ENCODE measurements at regions not wholly inside any gene's neighbourhood (a gene's known extent, or its start where the extent isn't known, plus 50 kb on each side); places are given as distances from the start of the nearest gene placed in this dataset.

DNA sequence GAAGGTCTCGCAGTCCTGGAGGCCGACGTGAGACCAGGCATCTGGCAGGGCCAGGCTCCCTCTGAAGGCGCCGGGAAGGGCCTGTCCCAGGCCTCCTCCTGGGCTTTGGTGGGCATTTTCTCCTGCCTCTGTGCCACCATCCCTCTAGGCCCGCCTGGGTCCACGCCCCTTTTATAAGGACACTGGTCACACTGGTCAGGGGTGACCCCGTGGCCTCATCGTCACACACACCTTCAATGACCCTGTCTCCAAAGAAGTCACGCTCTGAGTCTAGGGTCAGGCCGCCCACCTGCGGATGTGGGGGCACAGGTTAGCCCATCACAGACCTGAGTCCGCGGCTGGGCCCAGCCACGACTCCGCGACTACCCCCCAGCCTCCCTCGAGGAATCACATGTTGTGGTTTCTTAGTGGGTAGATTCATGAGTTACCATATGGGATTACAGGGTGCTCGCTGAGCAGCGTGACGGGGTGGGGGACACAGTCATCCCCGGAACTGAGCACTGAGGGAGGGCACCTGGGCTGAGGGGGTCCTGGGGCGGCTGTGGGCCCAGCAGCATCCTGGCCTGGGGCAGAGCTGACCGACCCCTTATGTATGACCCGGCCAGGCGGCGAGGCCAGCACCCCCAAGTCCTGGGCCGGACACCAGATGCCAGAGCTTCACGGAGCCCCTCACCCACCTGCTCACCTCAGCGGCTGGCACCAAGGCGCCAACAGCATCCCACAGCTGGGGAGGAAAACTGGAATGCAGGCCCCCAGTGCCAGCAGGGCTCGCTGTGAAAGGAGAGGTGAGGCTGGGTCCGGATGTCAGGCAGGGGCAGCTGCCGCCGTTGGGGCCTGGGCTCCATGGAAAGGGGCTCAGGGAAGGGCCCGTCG is 115.9 kb downstream of the DLL1 start:
- Histone ChIP-seq H3K27me3 (ENCODE audit: control insufficient read depth in 1 of 2, insufficient read depth in 2 of 2, low read length in 2 of 2) (peaks cover 0 to 2% of the 10 kb centered on the region in 2 donors), H3K9ac (ENCODE audit: low read length in 2 of 2) (no peak overlapping the region), H3K4me1 (ENCODE audit: control insufficient read depth, insufficient read depth, low read length) (no peaks in the 10 kb centered on the region), H3K36me3 (ENCODE audit: control insufficient read depth in 2 of 2, insufficient read depth in 2 of 2, low read length in 2 of 2) (no peaks in the 10 kb centered on the region), H3K9me3 (ENCODE audit: control insufficient read depth in 2 of 2, low read length in 2 of 2) (peaks cover 0 to 6% of the 10 kb centered on the region in 2 donors), H3K4me3 (ENCODE audit: low read length in 2 of 2) (no peak overlapping the region), H3K27ac (ENCODE audit: low read length) (no peak overlapping the region)

DNA sequence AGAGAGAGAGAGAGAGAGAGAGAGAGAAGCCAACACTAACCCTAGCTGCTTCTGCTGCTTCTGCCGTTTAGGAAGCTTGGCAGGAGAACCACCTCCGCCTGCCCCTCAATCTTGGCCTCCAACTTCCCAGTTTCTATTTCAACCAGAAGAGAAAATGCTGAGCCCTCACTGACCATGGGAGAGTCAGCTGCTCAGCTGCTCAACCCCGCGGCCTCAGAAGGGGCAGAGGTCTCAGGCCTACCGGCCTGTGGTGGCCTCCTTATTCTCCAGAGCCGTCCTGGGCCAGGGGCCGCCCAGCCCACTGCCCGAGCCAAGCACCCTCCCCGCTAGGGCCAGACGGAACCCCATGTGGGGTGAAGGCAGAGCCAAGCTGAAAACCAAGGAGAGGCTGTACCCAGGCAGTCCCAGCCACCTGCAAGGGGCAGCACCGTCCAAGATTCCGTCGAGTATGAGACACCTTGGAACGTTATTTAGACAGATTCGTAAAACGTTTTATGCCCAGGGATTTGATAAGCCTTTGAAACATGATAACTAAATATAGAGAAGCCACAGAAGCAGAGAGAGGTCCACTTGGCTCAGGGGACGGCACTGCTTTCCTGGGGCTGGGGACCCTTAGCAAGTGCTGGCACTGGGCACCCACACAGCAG is 116.6 kb downstream of the DLL1 start:
- no peaks in the 10 kb centered on the region for H3K36me3 ChIP-seq (ENCODE audit: control insufficient read depth in 2 of 2, insufficient read depth in 2 of 2, low read length in 2 of 2)
- peaks cover 0 to 6% of the 10 kb centered on the region in 2 donors for H3K9me3 ChIP-seq (ENCODE audit: control insufficient read depth in 2 of 2, low read length in 2 of 2)
- peaks cover 0 to 2% of the 10 kb centered on the region in 2 donors for H3K27me3 ChIP-seq (ENCODE audit: control insufficient read depth in 1 of 2, insufficient read depth in 2 of 2, low read length in 2 of 2)
- H3K27ac ChIP-seq (ENCODE audit: low read length) = no peak overlapping the region
- no peak overlapping the region for H3K9ac ChIP-seq (ENCODE audit: low read length in 2 of 2)
- no peak overlapping the region for H3K4me3 ChIP-seq (ENCODE audit: low read length in 2 of 2)
- no peaks in the 10 kb centered on the region for H3K4me1 ChIP-seq (ENCODE audit: control insufficient read depth, insufficient read depth, low read length)

DNA sequence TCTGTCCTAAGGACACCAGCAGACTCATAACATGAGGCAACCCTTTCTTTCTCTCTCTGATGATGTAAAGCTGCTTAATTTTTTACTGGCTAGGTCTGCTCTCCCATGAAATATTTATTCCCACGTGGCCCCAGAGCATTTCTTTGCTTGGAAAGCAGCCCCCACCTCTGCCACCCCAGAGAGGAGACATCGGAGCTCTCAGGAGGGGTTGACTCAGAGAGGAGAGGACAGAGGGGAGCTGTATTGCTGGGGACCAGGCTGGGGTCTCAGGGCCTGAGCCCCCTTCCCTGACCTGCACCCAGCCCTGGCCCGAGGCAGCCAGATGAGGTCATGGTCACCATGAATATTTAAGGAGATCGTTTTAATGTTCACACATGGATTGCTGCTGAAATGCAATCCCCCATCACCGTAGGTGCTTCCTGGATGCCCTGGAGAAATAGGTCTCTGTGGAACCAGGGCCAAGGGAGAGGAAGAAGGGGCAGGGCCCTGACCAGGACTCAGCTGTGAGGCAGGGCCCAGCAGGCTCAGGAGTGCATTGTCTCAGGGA is 117.5 kb downstream of the DLL1 start:
- H3K9me3 ChIP-seq (ENCODE audit: control insufficient read depth in 2 of 2, low read length in 2 of 2) = peaks cover under 1 to 6% of the 10 kb centered on the region in 2 donors
- H3K36me3 ChIP-seq (ENCODE audit: control insufficient read depth in 2 of 2, insufficient read depth in 2 of 2, low read length in 2 of 2) = no peaks in the 10 kb centered on the region
- H3K4me3 ChIP-seq (ENCODE audit: low read length in 2 of 2) = no peak overlapping the region
- H3K9ac ChIP-seq (ENCODE audit: low read length in 2 of 2) = no peak overlapping the region
- H3K27me3 ChIP-seq (ENCODE audit: control insufficient read depth in 1 of 2, insufficient read depth in 2 of 2, low read length in 2 of 2) = no peaks in the 10 kb centered on the region
- H3K27ac ChIP-seq (ENCODE audit: low read length) = no peak overlapping the region
- no peaks in the 10 kb centered on the region for H3K4me1 ChIP-seq (ENCODE audit: control insufficient read depth, insufficient read depth, low read length)

DNA sequence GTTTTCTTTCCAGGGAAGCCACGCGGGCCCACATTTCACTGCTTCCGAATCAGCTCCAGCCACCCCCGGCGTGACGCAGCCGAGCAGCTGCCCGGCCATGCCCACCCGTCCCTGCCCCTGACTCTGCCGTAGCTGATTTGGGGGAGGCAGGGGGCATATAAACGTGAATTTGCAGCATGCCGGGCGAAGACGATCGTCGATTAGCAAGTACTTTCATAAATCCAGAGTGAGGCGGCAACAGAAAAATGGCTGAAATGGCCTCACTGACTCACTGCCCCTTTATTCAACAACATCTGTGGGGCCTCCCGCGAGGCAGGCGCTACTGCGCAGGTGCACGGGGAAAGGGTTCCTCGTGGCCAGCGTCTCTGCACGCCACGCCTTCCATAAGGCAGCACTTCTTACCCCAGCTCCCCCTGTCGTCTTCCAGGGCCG is 118.0 kb downstream of the DLL1 start:
- Histone ChIP-seq H3K36me3 (ENCODE audit: control insufficient read depth in 2 of 2, insufficient read depth in 2 of 2, low read length in 2 of 2) (no peaks in the 10 kb centered on the region), H3K9me3 (ENCODE audit: control insufficient read depth in 2 of 2, low read length in 2 of 2) (peaks cover 4 to 6% of the 10 kb centered on the region in 2 donors), H3K27me3 (ENCODE audit: control insufficient read depth in 1 of 2, insufficient read depth in 2 of 2, low read length in 2 of 2) (no peaks in the 10 kb centered on the region), H3K4me3 (ENCODE audit: low read length in 2 of 2) (no peak overlapping the region), H3K27ac (ENCODE audit: low read length) (no peak overlapping the region), H3K9ac (ENCODE audit: low read length in 2 of 2) (no peak overlapping the region), H3K4me1 (ENCODE audit: control insufficient read depth, insufficient read depth, low read length) (no peaks in the 10 kb centered on the region)

DNA sequence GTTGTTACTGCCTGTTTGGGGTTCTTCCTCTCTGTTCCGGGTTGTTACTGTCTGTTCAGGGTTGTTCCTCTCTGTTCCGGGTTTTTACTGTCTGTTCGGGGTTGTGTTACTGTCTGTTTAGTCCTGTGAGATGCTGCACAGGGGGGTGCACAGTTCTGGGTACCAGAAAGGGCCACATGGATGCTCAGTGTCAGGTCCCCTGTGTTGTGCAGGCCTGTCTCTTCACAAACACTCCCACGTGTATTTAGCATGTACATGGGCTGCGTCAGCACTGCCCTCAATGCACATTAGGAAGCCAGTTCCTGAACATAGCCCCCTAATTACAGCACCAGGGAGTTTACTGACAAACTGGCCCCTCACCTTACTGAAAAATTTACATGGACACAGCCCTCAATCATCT is 118.5 kb downstream of the DLL1 start:
- H3K27ac ChIP-seq (ENCODE audit: low read length) = no peak overlapping the region

DNA sequence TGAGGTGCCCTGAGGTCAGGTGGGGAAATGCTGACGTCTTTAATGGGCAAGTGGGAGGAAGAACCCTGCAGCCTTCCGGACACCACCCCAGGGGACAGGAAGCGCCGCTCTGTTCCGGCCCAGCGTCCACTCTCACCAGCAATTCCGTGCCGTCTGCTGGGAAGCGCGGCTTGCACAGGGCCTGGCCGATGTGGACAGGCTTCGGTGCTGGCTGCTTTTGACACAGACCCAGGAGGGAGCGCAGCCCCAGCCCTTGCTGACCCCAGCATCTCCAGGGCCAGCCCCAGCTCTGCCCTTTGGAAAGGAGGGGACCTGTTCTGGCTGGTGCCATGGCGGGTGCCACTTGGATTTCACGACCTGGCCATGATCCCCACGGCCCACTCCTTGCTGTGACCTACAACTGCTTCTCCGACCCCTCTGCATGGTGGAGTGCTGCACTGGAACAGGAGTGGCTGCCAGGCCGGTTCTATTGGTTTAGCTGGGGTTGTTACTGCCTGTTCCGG is 123.2 kb downstream of the DLL1 start:
- Histone ChIP-seq H3K27ac (ENCODE audit: low read length) (no peak overlapping the region), H3K36me3 (ENCODE audit: control insufficient read depth in 2 of 2, insufficient read depth in 2 of 2, low read length in 2 of 2) (no peaks in the 10 kb centered on the region), H3K4me1 (ENCODE audit: control insufficient read depth, insufficient read depth, low read length) (peaks cover 12% of the 10 kb centered on the region), H3K4me3 (ENCODE audit: low read length in 2 of 2) (no peak overlapping the region), H3K27me3 (ENCODE audit: control insufficient read depth in 1 of 2, insufficient read depth in 2 of 2, low read length in 2 of 2) (no peaks in the 10 kb centered on the region), H3K9ac (ENCODE audit: low read length in 2 of 2) (no peak overlapping the region), H3K9me3 (ENCODE audit: control insufficient read depth in 2 of 2, low read length in 2 of 2) (peaks cover 4 to 6% of the 10 kb centered on the region in 2 donors)

More for the DNA sequence above, 118.5 kb downstream of the DLL1 start:
- H3K27me3 ChIP-seq (ENCODE audit: control insufficient read depth in 1 of 2, insufficient read depth in 2 of 2, low read length in 2 of 2) = no peaks in the 10 kb centered on the region
- H3K9ac ChIP-seq (ENCODE audit: low read length in 2 of 2) = no peak overlapping the region
- H3K36me3 ChIP-seq (ENCODE audit: control insufficient read depth in 2 of 2, insufficient read depth in 2 of 2, low read length in 2 of 2) = no peaks in the 10 kb centered on the region
- H3K4me3 ChIP-seq (ENCODE audit: low read length in 2 of 2) = no peak overlapping the region
- H3K4me1 ChIP-seq (ENCODE audit: control insufficient read depth, insufficient read depth, low read length) = no peaks in the 10 kb centered on the region
- H3K9me3 ChIP-seq (ENCODE audit: control insufficient read depth in 2 of 2, low read length in 2 of 2) = peaks cover 4 to 6% of the 10 kb centered on the region in 2 donors

DNA sequence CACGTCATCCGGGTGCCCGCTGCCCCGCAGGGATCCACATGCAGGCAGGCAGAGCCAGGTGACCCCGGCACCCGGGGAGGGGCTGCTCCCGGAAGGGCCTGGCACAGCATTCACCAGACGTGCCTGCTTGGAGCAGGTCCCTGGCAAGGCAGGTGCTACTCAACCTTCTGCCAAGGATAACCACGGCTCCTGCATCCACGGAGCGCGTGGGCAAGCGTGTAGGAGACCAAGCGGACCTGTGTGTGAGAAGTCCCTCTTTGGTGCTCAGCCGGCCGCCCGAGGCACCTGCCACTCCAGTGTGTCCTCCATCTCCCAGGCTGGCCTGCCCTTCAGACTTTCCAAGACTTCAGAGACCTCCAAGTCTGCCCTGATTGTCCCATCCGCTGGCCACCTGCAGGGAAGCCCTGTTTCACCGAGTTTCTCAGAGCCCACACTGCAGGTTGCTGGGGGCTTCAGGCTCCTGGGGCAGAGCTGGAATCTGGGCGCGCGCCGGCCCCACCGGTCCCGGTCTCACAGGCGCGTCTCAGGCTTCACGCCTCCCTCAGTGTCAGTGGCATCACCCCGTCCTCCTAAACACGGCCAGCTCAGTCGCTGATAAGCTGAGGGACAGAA is 124.3 kb downstream of the DLL1 start:
- Histone ChIP-seq H3K4me1 (ENCODE audit: control insufficient read depth, insufficient read depth, low read length) (peaks cover 12% of the 10 kb centered on the region), H3K27me3 (ENCODE audit: control insufficient read depth in 1 of 2, insufficient read depth in 2 of 2, low read length in 2 of 2) (peaks cover 0 to 2% of the 10 kb centered on the region in 2 donors), H3K36me3 (ENCODE audit: control insufficient read depth in 2 of 2, insufficient read depth in 2 of 2, low read length in 2 of 2) (no peaks in the 10 kb centered on the region), H3K9ac (ENCODE audit: low read length in 2 of 2) (no peak overlapping the region), H3K27ac (ENCODE audit: low read length) (no peak overlapping the region), H3K4me3 (ENCODE audit: low read length in 2 of 2) (no peak overlapping the region), H3K9me3 (ENCODE audit: control insufficient read depth in 2 of 2, low read length in 2 of 2) (peaks cover 4 to 6% of the 10 kb centered on the region in 2 donors)

DNA sequence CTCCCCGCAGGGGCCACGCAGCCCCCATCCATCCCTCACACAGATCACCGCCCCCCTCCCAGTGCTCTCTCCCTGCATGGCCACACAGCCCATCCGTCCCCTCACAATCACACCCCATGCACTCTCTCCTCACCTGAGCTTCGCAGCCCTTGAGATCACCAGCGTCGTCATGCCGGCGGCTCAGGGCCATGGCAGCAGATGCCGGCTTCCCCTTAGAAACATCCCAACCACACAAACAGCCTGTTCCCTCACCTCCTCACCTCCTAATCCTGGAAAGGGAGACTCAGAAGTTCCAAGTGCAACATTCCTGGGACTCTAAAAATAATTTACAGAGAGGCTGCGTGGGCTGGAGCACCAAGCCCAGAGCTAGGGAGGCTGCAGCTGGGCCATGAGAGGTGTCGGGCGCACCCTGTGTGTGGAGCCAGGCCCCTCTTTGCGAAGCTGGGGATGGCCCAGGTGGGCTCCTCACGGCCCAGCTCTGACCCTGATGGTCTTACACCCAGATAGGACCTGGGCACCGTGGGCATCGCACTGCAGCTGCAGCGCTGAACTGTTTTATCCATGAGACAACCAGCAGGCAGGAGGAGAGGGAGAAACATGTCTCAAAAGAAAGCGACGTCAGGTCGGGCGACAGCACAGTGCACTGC is 125.3 kb downstream of the DLL1 start:
- peaks cover 0 to 2% of the 10 kb centered on the region in 2 donors for H3K27me3 ChIP-seq (ENCODE audit: control insufficient read depth in 1 of 2, insufficient read depth in 2 of 2, low read length in 2 of 2)

DNA sequence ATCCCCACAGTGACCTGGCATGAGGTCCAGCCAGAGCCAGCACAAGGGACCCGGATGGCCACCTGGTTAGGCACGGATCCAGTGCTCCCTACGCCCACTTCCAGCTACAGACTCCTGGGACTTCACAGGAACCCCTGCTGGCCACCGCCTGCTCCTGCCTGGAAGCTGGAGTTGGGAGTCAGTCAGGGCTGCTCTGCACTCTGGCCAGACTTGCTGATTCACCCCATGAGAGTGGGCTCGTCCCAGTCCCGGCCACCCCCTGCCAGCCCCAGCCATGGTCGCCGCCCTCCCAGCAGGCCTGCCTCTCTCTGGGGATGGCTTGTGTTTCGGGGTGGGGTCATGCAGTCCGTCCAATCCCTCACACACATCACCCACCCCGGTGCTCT is 125.8 kb downstream of the DLL1 start:
- Histone ChIP-seq H3K4me3 (ENCODE audit: low read length in 2 of 2) (no peak overlapping the region), H3K27me3 (ENCODE audit: control insufficient read depth in 1 of 2, insufficient read depth in 2 of 2, low read length in 2 of 2) (peaks cover 0 to 2% of the 10 kb centered on the region in 2 donors), H3K4me1 (ENCODE audit: control insufficient read depth, insufficient read depth, low read length) (peaks cover 12% of the 10 kb centered on the region), H3K27ac (ENCODE audit: low read length) (no peak overlapping the region), H3K9ac (ENCODE audit: low read length in 2 of 2) (no peak overlapping the region), H3K36me3 (ENCODE audit: control insufficient read depth in 2 of 2, insufficient read depth in 2 of 2, low read length in 2 of 2) (no peaks in the 10 kb centered on the region), H3K9me3 (ENCODE audit: control insufficient read depth in 2 of 2, low read length in 2 of 2) (peaks cover 0 to 4% of the 10 kb centered on the region in 2 donors)

More for the DNA sequence above, 125.3 kb downstream of the DLL1 start:
- Histone ChIP-seq H3K4me3 (ENCODE audit: low read length in 2 of 2) (no peak overlapping the region), H3K9ac (ENCODE audit: low read length in 2 of 2) (no peak overlapping the region), H3K36me3 (ENCODE audit: control insufficient read depth in 2 of 2, insufficient read depth in 2 of 2, low read length in 2 of 2) (no peaks in the 10 kb centered on the region), H3K9me3 (ENCODE audit: control insufficient read depth in 2 of 2, low read length in 2 of 2) (peaks cover 1 to 4% of the 10 kb centered on the region in 2 donors), H3K4me1 (ENCODE audit: control insufficient read depth, insufficient read depth, low read length) (peaks cover 12% of the 10 kb centered on the region), H3K27ac (ENCODE audit: low read length) (no peak overlapping the region)

DNA sequence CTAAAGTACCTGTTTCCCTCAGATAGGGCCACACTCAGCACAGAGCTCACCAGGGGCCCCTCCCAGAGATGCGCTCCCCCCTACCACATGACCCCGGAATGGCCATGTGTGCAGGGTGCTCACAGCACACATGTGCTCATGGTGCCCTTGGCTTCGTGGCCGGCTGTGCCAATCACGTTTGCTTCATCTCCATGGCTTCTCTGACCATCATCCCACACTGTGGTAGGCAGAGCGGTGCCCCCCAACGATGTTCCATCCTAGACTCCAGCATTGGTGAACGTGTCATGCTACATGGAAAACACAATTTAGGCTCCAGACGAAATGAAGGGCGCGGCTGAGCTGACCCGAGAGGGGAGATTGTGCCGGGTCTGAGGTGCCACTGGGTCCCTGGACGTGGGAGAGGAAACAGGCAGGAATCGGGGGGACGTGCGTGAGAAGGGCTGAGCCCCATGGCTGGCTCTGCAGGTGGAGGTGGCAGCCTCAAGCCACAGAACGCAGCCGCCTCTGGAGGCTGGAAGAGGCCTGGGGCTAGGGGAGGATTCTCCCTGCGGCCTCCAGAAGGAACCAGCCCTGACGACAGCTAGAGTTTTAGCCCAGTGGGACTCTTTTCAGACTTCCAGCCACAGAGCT is 126.5 kb downstream of the DLL1 start:
- Histone ChIP-seq H3K27me3 (ENCODE audit: control insufficient read depth in 1 of 2, insufficient read depth in 2 of 2, low read length in 2 of 2) (peaks cover 0 to 2% of the 10 kb centered on the region in 2 donors), H3K36me3 (ENCODE audit: control insufficient read depth in 2 of 2, insufficient read depth in 2 of 2, low read length in 2 of 2) (no peaks in the 10 kb centered on the region), H3K4me1 (ENCODE audit: control insufficient read depth, insufficient read depth, low read length) (peaks cover 12% of the 10 kb centered on the region), H3K9ac (ENCODE audit: low read length in 2 of 2) (no peak overlapping the region), H3K27ac (ENCODE audit: low read length) (no peak overlapping the region), H3K4me3 (ENCODE audit: low read length in 2 of 2) (no peak overlapping the region), H3K9me3 (ENCODE audit: control insufficient read depth in 2 of 2, low read length in 2 of 2) (peaks cover 0 to 4% of the 10 kb centered on the region in 2 donors)
